ENCODE measurements at regions not wholly inside any gene's neighbourhood (a gene's known extent, or its start where the extent isn't known, plus 50 kb on each side); places are given as distances from the start of the nearest gene placed in this dataset.
"Not testable (repeated sequence)": the region's sequence is repeated elsewhere in the genome, so short reads cannot be mapped to it uniquely, and the experiment has no call there.

GRCh38 chrX:1852082-1852481 lies 237.2 kb downstream of the ASMT start:
- intact Hi-C loops (cut with DNase I) = no loop called here
- TF ChIP-seq CTCF (IDR thresholded peaks at IDR 0.05) (no peak), POLR2A (IDR thresholded peaks at IDR 0.05) (no peak)
- ATAC-seq (no peak), DNase-seq (no peak)
- Histone ChIP-seq H3K9me3 (no peaks in the 10 kb centered on the region), H3K27ac (no peak overlapping the region), H3K4me3 (no peak overlapping the region), H3K27me3 (no peaks in the 10 kb centered on the region), H3K4me1 (no peaks in the 10 kb centered on the region), H3K36me3 (no peaks in the 10 kb centered on the region)
- WGBS (ENCODE audit: insufficient coverage, low coverage, low lambda C conversion rate, missing lambda C conversion rate) = 70% methylated on average over 9 of the region's 9 CpGs

- WGBS (ENCODE audit: insufficient coverage, low coverage, low lambda C conversion rate, missing lambda C conversion rate) = 43% methylated on average over 3 of the region's 3 CpGs
- Histone ChIP-seq H3K4me3 (no peak overlapping the region), H3K9me3 (no peaks in the 10 kb centered on the region), H3K36me3 (no peaks in the 10 kb centered on the region), H3K27ac (no peak overlapping the region), H3K4me1 (no peaks in the 10 kb centered on the region), H3K27me3 (no peaks in the 10 kb centered on the region)
- ATAC-seq = no peak
- no peak for DNase-seq
- intact Hi-C loops (cut with DNase I) = no loop called here
- TF ChIP-seq CTCF (IDR thresholded peaks at IDR 0.05) = no peak
- no peak for TF ChIP-seq POLR2A (IDR thresholded peaks at IDR 0.05)
Measured at GRCh38 chrX:1853447-1853846, 238.6 kb downstream of the ASMT start.

GRCh38 chrX:1853916-1854315 lies 239.1 kb downstream of the ASMT start:
- intact Hi-C loops (cut with DNase I) = no loop called here
- DNase-seq = no peak
- 73% methylated on average over 3 of the region's 3 CpGs for WGBS (ENCODE audit: insufficient coverage, low coverage, low lambda C conversion rate, missing lambda C conversion rate)
- no peak for TF ChIP-seq CTCF (IDR thresholded peaks at IDR 0.05)
- no peak for TF ChIP-seq POLR2A (IDR thresholded peaks at IDR 0.05)
- no peaks in the 10 kb centered on the region for H3K27me3 ChIP-seq
- H3K36me3 ChIP-seq = no peaks in the 10 kb centered on the region
- no peak overlapping the region for H3K27ac ChIP-seq
- no peaks in the 10 kb centered on the region for H3K4me1 ChIP-seq
- H3K9me3 ChIP-seq = no peaks in the 10 kb centered on the region
- no peak for ATAC-seq
- no peak overlapping the region for H3K4me3 ChIP-seq

GRCh38 chrX:1854861-1855260 lies 240.0 kb downstream of the ASMT start:
- H3K4me1 ChIP-seq; H3K4me3 ChIP-seq; intact Hi-C loops (cut with DNase I); H3K9me3 ChIP-seq; ATAC-seq; H3K27ac ChIP-seq; DNase-seq; H3K36me3 ChIP-seq; H3K27me3 ChIP-seq: not testable (repeated sequence)
- 72% methylated on average over 6 of the region's 10 CpGs for whole genome bisulfite sequencing (ENCODE audit: insufficient coverage, low coverage, low lambda C conversion rate, missing lambda C conversion rate)

GRCh38 chrX:1859266-1859665 lies 244.4 kb downstream of the ASMT start:
- H3K27ac ChIP-seq; H3K36me3 ChIP-seq; ATAC-seq; H3K27me3 ChIP-seq; H3K9me3 ChIP-seq; H3K4me1 ChIP-seq; H3K4me3 ChIP-seq; DNase-seq; intact Hi-C loops (cut with DNase I): not testable (repeated sequence)
- WGBS (ENCODE audit: insufficient coverage, low coverage, low lambda C conversion rate, missing lambda C conversion rate) = 90% methylated on average over 4 of the region's 5 CpGs

- 69% methylated on average over 9 of the region's 18 CpGs for WGBS (ENCODE audit: insufficient coverage, low coverage, low lambda C conversion rate, missing lambda C conversion rate)
- Histone ChIP-seq H3K4me3 (no peak overlapping the region), H3K27ac (no peak overlapping the region), H3K27me3 (no peaks in the 10 kb centered on the region), H3K9me3 (no peaks in the 10 kb centered on the region), H3K4me1 (no peaks in the 10 kb centered on the region), H3K36me3 (no peaks in the 10 kb centered on the region)
- intact Hi-C loops (cut with DNase I) = no loop called here
- TF ChIP-seq POLR2A (IDR thresholded peaks at IDR 0.05) (no peak), CTCF (IDR thresholded peaks at IDR 0.05) (no peak)
- no peak for ATAC-seq
- DNase-seq = no peak
Measured at GRCh38 chrX:1860936-1861594, 246.2 kb downstream of the ASMT start.

- WGBS (ENCODE audit: insufficient coverage, low coverage, low lambda C conversion rate, missing lambda C conversion rate) = no CpG with 5 or more reads among the region's 2 CpGs
- H3K9me3 ChIP-seq; intact Hi-C loops (cut with DNase I); H3K36me3 ChIP-seq; H3K4me1 ChIP-seq; H3K27ac ChIP-seq; ATAC-seq; H3K27me3 ChIP-seq; DNase-seq; H3K4me3 ChIP-seq: not testable (repeated sequence)
Measured at GRCh38 chrX:1863995-1864394, 249.1 kb downstream of the ASMT start.
